HS-27A (cell line): ENCODE measurements at regions not wholly inside any gene's neighbourhood (a gene's known extent, or its start where the extent isn't known, plus 50 kb on each side); places are given as distances from the start of the nearest gene placed in this dataset.
"Not testable (repeated sequence)": the region's sequence is repeated elsewhere in the genome, so short reads cannot be mapped to it uniquely, and the experiment has no call there.

ENCODE experiments used
- DNase-seq: peaks from one replicate; pipeline ENCODE4 v3.0.0-alpha.2; 2012; ENCODE audit warnings: low read depth, missing footprints

- no peak for DNase-seq
Measured at GRCh38 chr9:81074221-81074620, 615.1 kb downstream of the TLE1 start.

GRCh38 chr9:81073821-81074220, 615.5 kb downstream of the TLE1 start:
- no peak for DNase-seq

- DNase-seq, result no peak
Measured at GRCh38 chr9:81072758-81073157, 616.6 kb downstream of the TLE1 start.

GRCh38 chr9:81071108-81071507, 618.2 kb downstream of the TLE1 start:
- no peak for DNase-seq

GRCh38 chr9:81070689-81071088, 618.7 kb downstream of the TLE1 start:
- DNase-seq, result no peak

GRCh38 chr9:81069923-81070322, 619.4 kb downstream of the TLE1 start:
- no peak for DNase-seq

- DNase-seq, result no peak
Measured at GRCh38 chr9:81069038-81069795, 620.1 kb downstream of the TLE1 start.

- not testable (repeated sequence) for DNase-seq
Measured at GRCh38 chr9:81062995-81063394, 626.4 kb downstream of the TLE1 start.

- DNase-seq, result no peak
Measured at GRCh38 chr9:81058782-81059181, 630.6 kb downstream of the TLE1 start.

- DNase-seq, result no peak
Measured at GRCh38 chr9:81053298-81054025, 635.9 kb downstream of the TLE1 start.

- DNase-seq, result no peak
Measured at GRCh38 chr9:81052846-81053245, 636.5 kb downstream of the TLE1 start.

- DNase-seq, result no peak
Measured at GRCh38 chr9:81047280-81047679, 642.1 kb downstream of the TLE1 start.

GRCh38 chr9:81045658-81046057, 643.7 kb downstream of the TLE1 start:
- DNase-seq, result no peak

- DNase-seq, result no peak
Measured at GRCh38 chr9:81037889-81038288, 651.5 kb downstream of the TLE1 start.

- DNase-seq, result no peak
Measured at GRCh38 chr9:81035601-81036000, 653.7 kb downstream of the TLE1 start.

- no peak for DNase-seq
Measured at GRCh38 chr9:81035171-81035570, 654.2 kb downstream of the TLE1 start.

- DNase-seq, result no peak
Measured at GRCh38 chr9:81032831-81033230, 656.5 kb downstream of the TLE1 start.

GRCh38 chr9:81032030-81032572, 657.2 kb downstream of the TLE1 start:
- DNase-seq, result no peak

GRCh38 chr9:81031422-81032029, 657.8 kb downstream of the TLE1 start:
- DNase-seq, result no peak

- DNase-seq, result no peak
Measured at GRCh38 chr9:81030027-81030426, 659.3 kb downstream of the TLE1 start.

GRCh38 chr9:81028504-81028903, 660.8 kb downstream of the TLE1 start:
- peak; percentile 53 for DNase-seq

GRCh38 chr9:81022177-81022576, 667.2 kb downstream of the TLE1 start:
- DNase-seq, result no peak

- not testable (repeated sequence) for DNase-seq
Measured at GRCh38 chr9:81014945-81015344, 674.4 kb downstream of the TLE1 start.
